Keratinocyte (primary cell): ENCODE measurements at regions not wholly inside any gene's neighbourhood (a gene's known extent, or its start where the extent isn't known, plus 50 kb on each side); places are given as distances from the start of the nearest gene placed in this dataset.

Experiments used
- DNase-seq: peaks from one replicate; pipeline ENCODE4 v3.0.0-alpha.2; 2011; ENCODE audit warnings: low read depth, missing footprints, low spot score
- FAIRE-seq: peaks from 2 replicates; lab custom pipeline; 2011; peaks lifted over from hg19 to GRCh38; lab: Jason Lieb, UNC
- H2AFZ ChIP-seq: 2 replicates; pipeline ENCODE4 v1.6.0; 2012; ENCODE audit warnings: low read length, control low read depth, inconsistent platforms; ENCODE audit not compliant: control insufficient read depth
- H3K27ac ChIP-seq: 2 replicates; pipeline ENCODE4 v1.5.1; 2011; ENCODE audit warnings: low read length; ENCODE audit not compliant: control insufficient read depth, insufficient read depth
- H3K27me3 ChIP-seq: 3 replicates; pipeline ENCODE4 v1.6.0; 2011; ENCODE audit warnings: low read length; ENCODE audit not compliant: control insufficient read depth, insufficient read depth; ENCODE audit errors: extremely low read depth
- H3K36me3 ChIP-seq, 2 experiments: 2 replicates in 1 of 2; 3 replicates in 1 of 2; pipeline ENCODE4 v1.5.1; 2011; ENCODE audit warnings: low read length in 2 of 2, mild to moderate bottlenecking in 1 of 2; ENCODE audit not compliant: control insufficient read depth in 2 of 2, insufficient read depth in 2 of 2; ENCODE audit errors: extremely low read depth in 1 of 2
- H3K4me1 ChIP-seq: 3 replicates; pipeline ENCODE4 v1.5.1; 2011; ENCODE audit warnings: low read length; ENCODE audit not compliant: control insufficient read depth, insufficient read depth; ENCODE audit errors: extremely low read depth
- H3K4me2 ChIP-seq: 3 replicates; pipeline ENCODE4 v1.6.0; 2011; ENCODE audit warnings: low read depth, low read length; ENCODE audit not compliant: control insufficient read depth, insufficient read depth; ENCODE audit errors: extremely low read depth
- H3K4me3 ChIP-seq, 3 experiments: fragments of 200-600 bp in 1 of 3; sonication (generic) in 1 of 3; 2 replicates in 2 of 3; 3 replicates in 1 of 3; pipeline ENCODE4 v1.5.1; 2011 to 2016; ENCODE audit warnings: low read length in 3 of 3, mild to moderate bottlenecking in 3 of 3, control low read depth in 2 of 3, inconsistent platforms in 1 of 3, low read depth in 1 of 3, mixed read lengths in 1 of 3, mixed run types in 1 of 3, moderate library complexity in 1 of 3; ENCODE audit not compliant: control insufficient read depth in 2 of 3, insufficient read depth in 2 of 3; ENCODE audit errors: extremely low read depth in 1 of 3
- H3K79me2 ChIP-seq: 2 replicates; pipeline ENCODE4 v1.6.0; 2012; ENCODE audit warnings: low read length; ENCODE audit not compliant: control insufficient read depth, insufficient read depth
- H3K9ac ChIP-seq: 3 replicates; pipeline ENCODE4 v1.6.0; 2011; ENCODE audit warnings: low read length; ENCODE audit not compliant: control insufficient read depth, insufficient read depth; ENCODE audit errors: extremely low read depth
- H3K9me1 ChIP-seq: 3 replicates; pipeline ENCODE4 v1.6.0; 2011; ENCODE audit warnings: low read length; ENCODE audit not compliant: control insufficient read depth, insufficient read depth; ENCODE audit errors: extremely low read depth
- H3K9me3 ChIP-seq: 2 replicates; pipeline ENCODE4 v1.5.1; 2012; ENCODE audit warnings: low read depth, low read length; ENCODE audit not compliant: control insufficient read depth
- H4K20me1 ChIP-seq: 3 replicates; pipeline ENCODE4 v1.6.0; 2011; ENCODE audit warnings: low read length; ENCODE audit not compliant: control insufficient read depth, insufficient read depth; ENCODE audit errors: extremely low read depth
- CTCF ChIP-seq, 3 experiments: IDR thresholded peaks in 1 of 3; conservative IDR thresholded peaks in 1 of 3; optimal IDR thresholded peaks in 1 of 3; 2 replicates in 2 of 3; 3 replicates in 1 of 3; pipeline versions ENCODE3 to v1.5.1; 2011; ENCODE audit warnings: low read length in 3 of 3, mild to moderate bottlenecking in 3 of 3, moderate library complexity in 2 of 3, control low read depth in 1 of 3, inconsistent platforms in 1 of 3; ENCODE audit not compliant: insufficient read depth in 2 of 3; ENCODE audit errors: extremely low read depth in 1 of 3
- EZH2 ChIP-seq: IDR thresholded peaks from one replicate; pipeline ENCODE4 v1.6.1; 2012; ENCODE audit warnings: inconsistent platforms, mild to moderate bottlenecking, low read length, moderate library complexity
- dilution Hi-C: fragments of 300-500 bp; cut with MboI; formaldehyde crosslinking; loops from one replicate; pipeline ENCODE4 v1.7.0; 2020; ENCODE audit warnings: low sequenced_read_pairs; ENCODE audit not compliant: extremely low pct_ligation_motif_present

GRCh38 chr18:54020156-54020745 lies 204.2 kb downstream of the MBD2 start:
- Histone ChIP-seq H4K20me1 (no peaks in the 10 kb centered on the region), H3K4me3 (no peak overlapping the region), H2AFZ (no peak overlapping the region), H3K36me3 (no peaks in the 10 kb centered on the region), H3K79me2 (no peaks in the 10 kb centered on the region), H3K27me3 (no peaks in the 10 kb centered on the region), H3K9me1 (no peaks in the 10 kb centered on the region), H3K4me1 (peaks cover 19% of the 10 kb centered on the region), H3K9me3 (no peaks in the 10 kb centered on the region), H3K4me2 (no peak overlapping the region), H3K9ac (no peak overlapping the region), H3K27ac (no peak overlapping the region)
- no peak for FAIRE-seq
- dilution Hi-C loops: no loop called here
- no peak for TF ChIP-seq CTCF (optimal IDR thresholded peaks at IDR 0.05 in 1 of 3, IDR thresholded peaks at IDR 0.05 in 1 of 3, conservative IDR thresholded peaks at IDR 0.05 in 1 of 3; ENCODE audit: extremely low read depth in 1 of 3, insufficient read depth in 2 of 3, low read length in 3 of 3)
- TF ChIP-seq EZH2: no peak
- DNase-seq: no peak

GRCh38 chr18:54019641-54020040 lies 204.8 kb downstream of the MBD2 start:
- Histone ChIP-seq H2AFZ (no peak overlapping the region), H3K79me2 (no peaks in the 10 kb centered on the region), H3K4me2 (no peak overlapping the region), H3K4me1 (peaks cover 19% of the 10 kb centered on the region), H3K9me1 (no peaks in the 10 kb centered on the region), H4K20me1 (no peaks in the 10 kb centered on the region), H3K4me3 (no peak overlapping the region), H3K36me3 (no peaks in the 10 kb centered on the region), H3K27me3 (no peaks in the 10 kb centered on the region), H3K9ac (no peak overlapping the region), H3K9me3 (no peaks in the 10 kb centered on the region), H3K27ac (no peak overlapping the region)
- TF ChIP-seq EZH2 (no peak), CTCF (optimal IDR thresholded peaks at IDR 0.05 in 1 of 3, IDR thresholded peaks at IDR 0.05 in 1 of 3, conservative IDR thresholded peaks at IDR 0.05 in 1 of 3; ENCODE audit: extremely low read depth in 1 of 3, insufficient read depth in 2 of 3, low read length in 3 of 3) (no peak)
- dilution Hi-C loops: no loop called here
- DNase-seq: no peak
- no peak for FAIRE-seq
